IMR-90 (cell line): ENCODE measurements at regions not wholly inside any gene's neighbourhood (a gene's known extent, or its start where the extent isn't known, plus 50 kb on each side); places are given as distances from the start of the nearest gene placed in this dataset.

Experiments
- BHLHE40 ChIP-seq: fragments of 150-350 bp; IDR thresholded peaks from 2 replicates; pipeline ENCODE4 v1.6.1; 2016; ENCODE audit warnings: mild to moderate bottlenecking, low read depth, low read length
- CTCF ChIP-seq: conservative IDR thresholded peaks from 2 replicates; pipeline ENCODE4 v1.5.1; 2012; ENCODE audit warnings: mild to moderate bottlenecking, low read depth, low read length, improper control_type of control experiment
- NFE2L2 ChIP-seq: fragments of 150-350 bp; IDR thresholded peaks from 2 replicates; pipeline ENCODE4 v1.6.1; 2016; ENCODE audit warnings: low read depth, mild to moderate bottlenecking, low read length
- POLR2A ChIP-seq: IDR thresholded peaks from 2 replicates; pipeline ENCODE4 v1.6.1; 2012; ENCODE audit warnings: mild to moderate bottlenecking, low read depth, low read length
- RAD21 ChIP-seq: IDR thresholded peaks from 2 replicates; pipeline ENCODE4 v1.6.1; 2012; ENCODE audit warnings: low read length, improper control_type of control experiment
- RFX5 ChIP-seq: IDR thresholded peaks from 2 replicates; pipeline ENCODE4 v1.8.0; 2012; ENCODE audit warnings: low read depth, mild to moderate bottlenecking, low read length, moderate library complexity

- TF ChIP-seq CTCF, result no peak
- no peak for TF ChIP-seq NFE2L2
- TF ChIP-seq RAD21, result no peak
- no peak for TF ChIP-seq POLR2A
- no peak for TF ChIP-seq RFX5
- TF ChIP-seq BHLHE40, result no peak
Observed at GRCh38 chr15:77772641-77773402, 140.1 kb upstream of the LINGO1 start.
